ENCODE measurements at regions not wholly inside any gene's neighbourhood (a gene's known extent, or its start where the extent isn't known, plus 50 kb on each side); places are given as distances from the start of the nearest gene placed in this dataset.

GRCh38 chr4:171521726-171522125 is 291.5 kb upstream of the GALNTL6 start:
- no peak for FAIRE-seq
- no peaks in the 10 kb centered on the region for H3K4me1 ChIP-seq (replicated peaks in 1 of 2; ENCODE audit: control insufficient read depth in 2 of 2, insufficient read depth in 2 of 2, low read length in 2 of 2)
- no peak overlapping the region for H3K27ac ChIP-seq (ENCODE audit: extremely low read depth, low read depth, low read length)
- no TSS peak for BruUV-seq (replicated peaks)
- H3K79me2 ChIP-seq (ENCODE audit: control insufficient read depth, insufficient read depth, low read length) = no peaks in the 10 kb centered on the region
- H2AFZ ChIP-seq (ENCODE audit: low read depth, low read length) = no peak overlapping the region
- in situ Hi-C loops (cut with MboI) = no loop called here
- no peak for ATAC-seq
- H4K20me1 ChIP-seq (replicated peaks; ENCODE audit: control insufficient read depth, insufficient read depth, low read length) = no peaks in the 10 kb centered on the region
- intact Hi-C loops (cut with micrococcal nuclease) = no loop called here
- 0% methylated on average over 3 of the region's 3 CpGs for WGBS (ENCODE audit: insufficient coverage, low coverage, missing lambda C conversion rate)
- H3K9me3 ChIP-seq (replicated peaks; ENCODE audit: control insufficient read depth, insufficient read depth, low read depth, low read length) = no peaks in the 10 kb centered on the region
- H3K4me2 ChIP-seq (ENCODE audit: insufficient read depth, low read length) = no peak overlapping the region
- no peak for TF ChIP-seq ETS2 (tag; IDR thresholded peaks at IDR 0.05; ENCODE audit: borderline replicate concordance, poor library complexity, severe bottlenecking)
- H3K9ac ChIP-seq (ENCODE audit: insufficient read depth in 1 of 2, low read depth in 2 of 2, low read length in 2 of 2) = no peak overlapping the region
- no peaks in the 10 kb centered on the region for H3K36me3 ChIP-seq (ENCODE audit: control insufficient read depth, insufficient read depth, low read length)
- no peak for DNase-seq (ENCODE audit: extremely low read depth in 1 of 4, low spot score in 3 of 4)
- no peaks in the 10 kb centered on the region for H3K27me3 ChIP-seq (ENCODE audit: control insufficient read depth in 2 of 2, insufficient read depth in 2 of 2, low read length in 2 of 2)
- H3K9me1 ChIP-seq (ENCODE audit: control insufficient read depth, insufficient read depth, low read length) = no peaks in the 10 kb centered on the region
- H3K4me3 ChIP-seq = no peak overlapping the region
- POLR2A ChIA-PET = no interaction called here
- CTCF ChIA-PET (ENCODE audit: low intra/inter-chr PET ratio) = no interaction called here

- Histone ChIP-seq H3K9me1 (ENCODE audit: control insufficient read depth, insufficient read depth, low read length) (no peaks in the 10 kb centered on the region), H2AFZ (ENCODE audit: low read depth, low read length) (no peak overlapping the region), H3K27ac (ENCODE audit: extremely low read depth, low read depth, low read length) (no peak overlapping the region), H3K36me3 (ENCODE audit: control insufficient read depth, insufficient read depth, low read length) (no peaks in the 10 kb centered on the region), H4K20me1 (replicated peaks; ENCODE audit: control insufficient read depth, insufficient read depth, low read length) (no peaks in the 10 kb centered on the region), H3K79me2 (ENCODE audit: control insufficient read depth, insufficient read depth, low read length) (no peaks in the 10 kb centered on the region), H3K4me2 (ENCODE audit: insufficient read depth, low read length) (no peak overlapping the region), H3K9ac (ENCODE audit: insufficient read depth in 1 of 2, low read depth in 2 of 2, low read length in 2 of 2) (no peak overlapping the region), H3K4me3 (no peak overlapping the region), H3K27me3 (ENCODE audit: control insufficient read depth in 2 of 2, insufficient read depth in 2 of 2, low read length in 2 of 2) (no peaks in the 10 kb centered on the region), H3K4me1 (replicated peaks in 1 of 2; ENCODE audit: control insufficient read depth in 2 of 2, insufficient read depth in 2 of 2, low read length in 2 of 2) (no peaks in the 10 kb centered on the region), H3K9me3 (replicated peaks; ENCODE audit: control insufficient read depth, insufficient read depth, low read depth, low read length) (no peaks in the 10 kb centered on the region)
- BruUV-seq (replicated peaks) = no TSS peak
- 6% methylated on average over 4 of the region's 4 CpGs for WGBS (ENCODE audit: insufficient coverage, low coverage, missing lambda C conversion rate)
- CTCF ChIA-PET (ENCODE audit: low intra/inter-chr PET ratio) = no interaction called here
- POLR2A ChIA-PET = no interaction called here
- no peak for ATAC-seq
- in situ Hi-C loops (cut with MboI) = no loop called here
- intact Hi-C loops (cut with micrococcal nuclease) = no loop called here
- TF ChIP-seq GABPB2 (CRISPR knock-in tag; conservative IDR thresholded peaks at IDR 0.05) = no peak
- no peak for TF ChIP-seq ID3 (CRISPR knock-in tag; IDR thresholded peaks at IDR 0.05)
- no peak for TF ChIP-seq ID3 (tag; IDR thresholded peaks at IDR 0.05)
- no peak for TF ChIP-seq NR4A1 (CRISPR knock-in tag; IDR thresholded peaks at IDR 0.05)
- TF ChIP-seq NR4A1 (tag; IDR thresholded peaks at IDR 0.05) = no peak
- no peak for TF ChIP-seq ETV1 (tag; conservative IDR thresholded peaks at IDR 0.05; ENCODE audit: low read depth)
- no peak for TF ChIP-seq STAT6 (CRISPR knock-in tag; IDR thresholded peaks at IDR 0.05)
- TF ChIP-seq TBP (optimal IDR thresholded peaks at IDR 0.05; ENCODE audit: low read depth, low read length) = no peak
- no peak for TF ChIP-seq GABPB1 (CRISPR knock-in tag; IDR thresholded peaks at IDR 0.05)
- TF ChIP-seq KDM1A (IDR thresholded peaks at IDR 0.05) = no peak
- no peak for DNase-seq (ENCODE audit: extremely low read depth in 1 of 4, low spot score in 3 of 4)
- FAIRE-seq = no peak
Measured at GRCh38 chr4:171519457-171519856, 293.7 kb upstream of the GALNTL6 start.

Data from K562 (cell line).